RWPE2 (cell line): ENCODE measurements at regions not wholly inside any gene's neighbourhood (a gene's known extent, or its start where the extent isn't known, plus 50 kb on each side); places are given as distances from the start of the nearest gene placed in this dataset.

Experiments
- ATAC-seq: fragments of 200-7000 bp; cut with Tn5 transposase; 3 replicates; pipeline ENCODE4 v1.9.1; 2021; ENCODE audit warnings: low read depth
- DNase-seq: peaks from one replicate; pipeline ENCODE4 v3.0.0-alpha.2; 2020; ENCODE audit warnings: low spot score
- H3K27ac ChIP-seq: fragments of 450-650 bp; 2 replicates; pipeline ENCODE4 v1.5.1; 2017; ENCODE audit warnings: mild to moderate bottlenecking; ENCODE audit not compliant: poor library complexity, severe bottlenecking
- H3K27me3 ChIP-seq: fragments of 250-450 bp; sonication (Bioruptor Pico); 2 replicates; pipeline ENCODE4 v1.5.1; 2021; ENCODE audit warnings: mild to moderate bottlenecking, moderate library complexity; ENCODE audit not compliant: insufficient read depth, poor library complexity, severe bottlenecking
- H3K36me3 ChIP-seq: fragments of 250-450 bp; sonication (Bioruptor Pico); 2 replicates; pipeline ENCODE4 v1.5.1; 2020; ENCODE audit warnings: low read depth, mild to moderate bottlenecking, moderate library complexity
- H3K4me1 ChIP-seq: fragments of 250-450 bp; sonication (Bioruptor Pico); 2 replicates; pipeline ENCODE4 v1.5.1; 2021; ENCODE audit warnings: mild to moderate bottlenecking, moderate library complexity; ENCODE audit not compliant: insufficient read depth, poor library complexity, severe bottlenecking
- H3K4me3 ChIP-seq: fragments of 250-450 bp; sonication (Bioruptor Pico); 2 replicates; pipeline ENCODE4 v1.5.1; 2021; ENCODE audit warnings: mild to moderate bottlenecking, moderate library complexity; ENCODE audit not compliant: severe bottlenecking
- H3K9me3 ChIP-seq: fragments of 250-450 bp; sonication (Bioruptor Pico); 2 replicates; pipeline ENCODE4 v1.5.1; 2021; ENCODE audit warnings: mild to moderate bottlenecking, moderate library complexity; ENCODE audit not compliant: severe bottlenecking
- TF ChIP-seq, protein P1 (sequence below): fragments of 450-650 bp; IDR thresholded peaks from one replicate; pipeline ENCODE4 v1.5.1; 2017; ENCODE audit warnings: mild to moderate bottlenecking, moderate library complexity; ENCODE audit not compliant: poor library complexity, severe bottlenecking

DNA sequence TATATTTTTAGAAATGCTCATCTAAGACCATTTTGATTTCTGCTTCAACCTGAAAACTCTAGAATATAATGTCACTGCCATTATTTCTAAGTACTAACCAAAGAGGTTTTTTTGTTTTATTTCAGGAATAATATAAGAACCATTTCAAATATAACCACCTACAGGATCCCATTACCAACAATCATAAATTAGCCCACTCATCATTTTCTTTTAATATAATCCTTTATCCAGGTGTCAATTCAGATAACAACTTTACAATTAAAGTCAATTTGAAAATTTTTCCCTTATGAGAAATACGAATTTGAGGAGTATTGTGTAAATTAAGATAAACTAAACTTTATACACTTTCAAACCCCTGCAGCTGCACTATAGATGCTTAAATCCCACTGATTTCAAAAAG lies 1043.0 kb upstream of the CNTN5 start:
- H3K27me3 ChIP-seq = no peaks in the 10 kb centered on the region
- no peak overlapping the region for H3K4me3 ChIP-seq
- DNase-seq (no peak), ATAC-seq (no peak)
- no peaks in the 10 kb centered on the region for H3K36me3 ChIP-seq
- peaks cover 6% of the 10 kb centered on the region for H3K4me1 ChIP-seq
- H3K9me3 ChIP-seq = no peaks in the 10 kb centered on the region
- no peak overlapping the region for H3K27ac ChIP-seq
- TF ChIP-seq, protein P1, sequence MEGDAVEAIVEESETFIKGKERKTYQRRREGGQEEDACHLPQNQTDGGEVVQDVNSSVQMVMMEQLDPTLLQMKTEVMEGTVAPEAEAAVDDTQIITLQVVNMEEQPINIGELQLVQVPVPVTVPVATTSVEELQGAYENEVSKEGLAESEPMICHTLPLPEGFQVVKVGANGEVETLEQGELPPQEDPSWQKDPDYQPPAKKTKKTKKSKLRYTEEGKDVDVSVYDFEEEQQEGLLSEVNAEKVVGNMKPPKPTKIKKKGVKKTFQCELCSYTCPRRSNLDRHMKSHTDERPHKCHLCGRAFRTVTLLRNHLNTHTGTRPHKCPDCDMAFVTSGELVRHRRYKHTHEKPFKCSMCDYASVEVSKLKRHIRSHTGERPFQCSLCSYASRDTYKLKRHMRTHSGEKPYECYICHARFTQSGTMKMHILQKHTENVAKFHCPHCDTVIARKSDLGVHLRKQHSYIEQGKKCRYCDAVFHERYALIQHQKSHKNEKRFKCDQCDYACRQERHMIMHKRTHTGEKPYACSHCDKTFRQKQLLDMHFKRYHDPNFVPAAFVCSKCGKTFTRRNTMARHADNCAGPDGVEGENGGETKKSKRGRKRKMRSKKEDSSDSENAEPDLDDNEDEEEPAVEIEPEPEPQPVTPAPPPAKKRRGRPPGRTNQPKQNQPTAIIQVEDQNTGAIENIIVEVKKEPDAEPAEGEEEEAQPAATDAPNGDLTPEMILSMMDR = no peak

DNA sequence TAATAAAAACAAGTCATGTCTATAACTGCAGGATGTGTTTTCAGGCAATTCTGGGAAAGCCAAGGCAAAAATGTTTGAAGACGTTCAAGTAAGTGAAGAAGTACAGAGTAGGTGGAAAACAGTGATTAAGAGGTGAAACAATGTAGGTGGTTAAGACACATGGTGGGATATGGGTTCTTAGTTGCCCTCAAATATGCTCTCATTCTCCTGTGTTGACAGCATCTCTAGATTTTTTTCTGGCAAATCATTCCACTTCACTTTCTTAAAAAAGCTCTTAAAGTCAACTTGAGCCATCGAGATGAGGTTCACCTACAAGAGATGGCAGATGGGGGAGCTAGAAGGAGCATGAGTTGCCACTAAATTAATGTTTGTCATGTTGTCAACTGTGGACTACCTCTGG lies 1041.0 kb upstream of the CNTN5 start:
- ATAC-seq (no peak), DNase-seq (no peak)
- TF ChIP-seq, protein P1 = no peak
- Histone ChIP-seq H3K4me1 (peaks cover 6% of the 10 kb centered on the region), H3K9me3 (no peaks in the 10 kb centered on the region), H3K27me3 (no peaks in the 10 kb centered on the region), H3K27ac (no peak overlapping the region), H3K4me3 (no peak overlapping the region), H3K36me3 (no peaks in the 10 kb centered on the region)

DNA sequence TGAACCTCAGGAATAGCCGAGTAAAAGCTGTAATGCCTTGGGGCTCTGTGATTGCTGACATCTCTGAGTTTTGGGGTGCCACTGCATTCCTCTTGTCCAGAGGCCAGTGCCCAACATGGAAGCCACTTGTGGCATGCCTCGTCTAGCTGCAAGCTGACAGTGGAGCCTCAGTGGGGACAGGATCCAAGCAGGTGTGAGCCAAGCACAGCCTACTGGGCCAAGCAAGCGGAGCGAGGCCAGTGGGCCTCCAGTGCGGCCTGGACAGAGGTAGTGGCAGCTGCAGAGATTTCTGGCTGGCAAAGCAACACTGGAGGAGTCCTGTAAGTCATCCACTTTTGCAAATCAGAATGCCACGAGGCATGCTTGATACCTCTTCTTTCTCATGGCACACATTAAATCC lies 1038.2 kb upstream of the CNTN5 start:
- H3K4me3 ChIP-seq = no peak overlapping the region
- no peaks in the 10 kb centered on the region for H3K27me3 ChIP-seq
- DNase-seq (no peak), ATAC-seq (no peak)
- no peaks in the 10 kb centered on the region for H3K4me1 ChIP-seq
- no peaks in the 10 kb centered on the region for H3K9me3 ChIP-seq
- H3K36me3 ChIP-seq = no peaks in the 10 kb centered on the region
- H3K27ac ChIP-seq = no peak overlapping the region
- TF ChIP-seq, protein P1 = no peak

- Histone ChIP-seq H3K9me3 (no peaks in the 10 kb centered on the region), H3K36me3 (no peaks in the 10 kb centered on the region), H3K27me3 (no peaks in the 10 kb centered on the region), H3K27ac (no peak overlapping the region), H3K4me3 (no peak overlapping the region), H3K4me1 (no peaks in the 10 kb centered on the region)
- no peak for ATAC-seq
- TF ChIP-seq, protein P1 = no peak
- no peak for DNase-seq
These were observed 1031.6 kb upstream of the CNTN5 start for GRCh38 chr11:97989121-97989520.

- Histone ChIP-seq H3K36me3 (no peaks in the 10 kb centered on the region), H3K27ac (no peak overlapping the region), H3K9me3 (no peaks in the 10 kb centered on the region), H3K27me3 (no peaks in the 10 kb centered on the region), H3K4me1 (no peaks in the 10 kb centered on the region), H3K4me3 (no peak overlapping the region)
- ATAC-seq (no peak), DNase-seq (no peak)
- TF ChIP-seq, protein P1 = no peak
These were observed 1030.4 kb upstream of the CNTN5 start for GRCh38 chr11:97990162-97990920.
